8988T (cell line): ENCODE measurements at regions not wholly inside any gene's neighbourhood (a gene's known extent, or its start where the extent isn't known, plus 50 kb on each side); places are given as distances from the start of the nearest gene placed in this dataset.

Experiments used
- DNase-seq: peaks from one replicate; pipeline ENCODE4 v3.0.0; 2011

GRCh38 chr5:62692946-62693713 is 114.5 kb downstream of the LRRC70 start:
- no peak for DNase-seq

- DNase-seq, result no peak
These were observed 113.3 kb downstream of the LRRC70 start for GRCh38 chr5:62691946-62692345.

- no peak for DNase-seq
These were observed 111.8 kb downstream of the LRRC70 start for GRCh38 chr5:62690421-62690820.

- DNase-seq, result no peak
These were observed 111.2 kb downstream of the LRRC70 start for GRCh38 chr5:62689599-62690368.

GRCh38 chr5:62686692-62687091 is 108.1 kb downstream of the LRRC70 start:
- DNase-seq, result no peak

- no peak for DNase-seq
These were observed 106.6 kb downstream of the LRRC70 start for GRCh38 chr5:62685221-62685620.

GRCh38 chr5:62684310-62684709 is 105.7 kb downstream of the LRRC70 start:
- no peak for DNase-seq

GRCh38 chr5:62682059-62682458 is 103.4 kb downstream of the LRRC70 start:
- DNase-seq, result no peak

GRCh38 chr5:62681117-62681850 is 102.7 kb downstream of the LRRC70 start:
- DNase-seq, result no peak

- no peak for DNase-seq
These were observed 101.5 kb downstream of the LRRC70 start for GRCh38 chr5:62680121-62680520.
